HG03135 (cell line): ENCODE measurements at regions not wholly inside any gene's neighbourhood (a gene's known extent, or its start where the extent isn't known, plus 50 kb on each side); places are given as distances from the start of the nearest gene placed in this dataset.
"Not testable (repeated sequence)": the region's sequence is repeated elsewhere in the genome, so short reads cannot be mapped to it uniquely, and the experiment has no call there.

Experiments used
- ATAC-seq: cut with Tn5 transposase; IDR thresholded peaks from one replicate; pipeline ENCODE4 v1.9.1; 2021; ENCODE audit warnings: mild to moderate bottlenecking, moderate library complexity; ENCODE audit not compliant: unreplicated experiment

DNA sequence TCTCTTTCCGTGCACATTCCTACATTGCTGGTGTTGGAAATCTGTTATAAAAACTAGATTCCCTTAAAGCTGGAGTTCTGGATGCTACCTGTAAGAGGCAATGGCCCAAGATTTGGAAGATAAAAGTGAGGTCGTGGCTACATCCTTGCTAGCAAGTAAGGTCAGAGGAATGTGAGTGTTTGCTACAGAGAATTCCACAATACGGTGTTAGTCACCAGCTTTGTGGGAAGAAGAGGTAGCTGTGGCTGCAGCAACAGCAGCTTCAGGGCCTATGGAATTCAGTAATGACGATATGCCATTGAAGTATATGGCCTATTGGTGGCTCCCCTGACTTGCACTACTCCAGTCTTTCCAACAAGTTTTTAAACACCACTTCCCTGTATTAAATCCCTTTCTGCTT is 227.7 kb upstream of the TMEM260 start:
- ATAC-seq: no peak

- ATAC-seq: no peak
These were observed 226.6 kb upstream of the TMEM260 start for GRCh38 chr14:56352999-56353398.

- no peak for ATAC-seq
These were observed 222.2 kb upstream of the TMEM260 start for GRCh38 chr14:56357428-56357827.

GRCh38 chr14:56358275-56358674 is 221.3 kb upstream of the TMEM260 start:
- ATAC-seq: no peak

DNA sequence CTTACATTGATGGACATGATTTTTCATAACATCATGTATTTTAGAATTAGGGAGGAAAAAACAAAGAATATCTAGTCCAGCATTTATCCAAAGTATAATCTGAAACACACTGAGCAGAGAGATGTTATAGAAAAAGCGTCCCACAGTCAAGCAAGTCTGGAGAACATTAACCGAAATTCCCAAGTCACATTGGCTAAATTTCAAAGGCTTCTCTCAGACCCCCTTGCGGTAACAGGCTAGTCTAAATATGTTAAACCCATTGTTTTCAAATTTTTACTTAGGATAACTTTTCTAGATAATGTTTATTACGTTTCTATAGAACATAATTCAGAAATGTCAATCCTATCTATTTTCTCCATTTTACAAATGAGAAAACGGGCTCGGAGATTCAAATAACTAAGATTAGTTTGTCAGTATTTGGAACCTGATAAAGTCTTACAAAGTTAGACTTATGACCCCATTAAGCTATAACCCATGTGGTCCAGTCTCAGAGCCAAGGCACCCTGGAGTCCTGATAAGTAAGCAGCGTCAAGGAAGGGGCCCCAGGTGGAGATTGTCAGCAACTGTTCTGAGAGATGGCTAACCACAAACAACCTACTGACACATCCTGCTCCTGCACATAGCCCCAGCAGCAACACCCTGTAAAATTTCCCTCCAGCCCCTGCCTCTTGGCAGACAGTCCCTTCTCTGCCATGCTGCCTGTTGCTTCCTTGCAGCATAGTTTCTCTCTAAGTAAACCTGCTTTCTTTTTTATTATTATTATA is 220.6 kb upstream of the TMEM260 start:
- ATAC-seq: no peak

DNA sequence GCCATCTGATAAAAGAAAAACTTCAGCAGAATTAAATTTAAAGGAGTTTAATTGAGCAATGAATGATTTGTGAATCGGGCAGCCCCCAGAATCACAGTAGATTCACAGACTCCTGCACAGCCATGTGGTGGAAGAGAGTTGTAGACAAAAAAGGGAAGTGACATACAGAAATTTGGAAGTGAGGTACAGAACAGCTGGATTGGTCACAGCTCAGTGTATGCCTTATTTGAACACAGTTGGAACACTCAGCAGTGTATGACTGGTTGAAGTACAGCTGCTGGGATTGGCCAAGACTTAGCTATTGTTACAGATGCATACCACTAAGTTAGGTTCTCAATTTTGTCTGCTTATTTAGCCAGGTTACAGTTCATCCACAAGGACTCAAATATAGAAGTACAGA is 213.9 kb upstream of the TMEM260 start:
- ATAC-seq: not testable (repeated sequence)

DNA sequence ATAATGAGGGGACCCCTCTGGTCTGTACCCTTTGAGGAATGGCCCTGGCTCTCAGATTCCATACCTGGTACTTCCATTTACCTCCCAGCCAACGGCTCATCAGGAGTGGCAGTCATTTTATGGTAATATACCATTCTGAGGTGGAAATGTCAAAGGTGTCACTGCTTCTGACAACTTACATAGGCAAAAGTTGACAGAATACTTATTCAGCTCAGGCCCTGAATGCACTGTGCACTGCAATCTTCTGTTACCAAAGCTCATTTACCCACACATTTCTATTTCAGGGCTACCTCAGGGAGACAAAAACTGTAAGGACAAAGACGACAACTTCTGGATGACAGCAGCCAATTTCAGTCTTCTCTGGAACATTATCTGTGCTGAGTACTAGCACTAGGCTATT is 212.2 kb upstream of the TMEM260 start:
- no peak for ATAC-seq

- no peak for ATAC-seq
These were observed 207.9 kb upstream of the TMEM260 start for GRCh38 chr14:56371737-56372136.

DNA sequence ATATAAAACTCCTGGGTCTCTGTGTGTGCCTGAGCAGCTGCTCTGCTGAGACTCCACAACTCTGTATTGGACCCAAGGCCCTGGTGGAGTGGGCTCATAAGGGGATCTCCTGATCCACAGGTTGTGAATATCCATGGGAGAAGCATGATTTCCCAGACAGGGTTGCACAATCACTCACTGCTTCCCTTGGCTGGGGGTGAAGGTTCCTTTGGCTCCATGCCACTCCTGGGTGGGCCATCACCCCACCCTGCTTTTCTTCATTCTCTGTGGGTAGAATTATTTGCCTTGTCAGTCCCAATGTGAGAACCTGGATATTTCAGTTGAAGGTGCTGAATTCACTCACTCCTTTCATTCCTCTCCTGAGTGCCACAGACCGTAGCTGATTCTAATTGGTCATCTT is 205.2 kb upstream of the TMEM260 start:
- no peak for ATAC-seq

GRCh38 chr14:56378046-56378445 is 201.6 kb upstream of the TMEM260 start:
- no peak for ATAC-seq

DNA sequence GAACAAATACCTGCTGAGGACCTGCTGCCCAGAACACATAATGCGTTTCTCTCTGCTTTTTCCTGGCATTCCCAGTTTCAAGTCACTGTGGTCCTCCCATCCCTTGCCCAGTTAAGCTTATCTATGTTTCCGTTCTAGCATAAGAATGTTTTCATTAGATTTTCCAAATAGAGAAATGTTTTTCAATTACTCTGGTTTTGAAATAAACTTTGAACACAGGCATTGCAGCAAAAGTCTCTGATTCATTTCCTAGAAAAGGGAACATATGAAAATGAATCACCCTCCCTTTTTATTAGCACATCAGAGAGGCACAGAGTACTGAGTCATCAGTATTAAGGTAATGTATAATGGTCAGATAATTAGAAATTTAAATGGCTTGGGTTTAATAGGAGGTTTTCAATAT is 201.1 kb upstream of the TMEM260 start:
- no peak for ATAC-seq

DNA sequence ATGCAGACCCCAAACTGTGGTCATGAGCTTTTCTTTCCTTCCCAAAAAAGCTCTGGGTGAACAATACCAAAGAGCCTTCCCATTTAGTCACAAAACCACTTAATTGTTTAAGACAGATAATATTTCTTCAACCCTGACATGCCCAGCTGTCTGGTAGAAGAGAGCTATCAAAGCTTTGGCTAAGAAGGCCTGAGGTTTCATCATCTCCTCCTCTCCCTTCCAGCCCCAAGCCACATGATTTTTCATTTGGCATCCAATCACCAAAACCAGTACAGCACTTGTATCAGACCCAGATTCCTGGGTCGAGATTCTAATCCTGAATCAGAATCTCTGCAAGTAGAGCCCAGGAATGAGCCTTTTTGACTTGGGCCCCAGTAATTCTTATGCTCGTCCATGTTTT is 199.6 kb upstream of the TMEM260 start:
- ATAC-seq: no peak

- ATAC-seq: no peak
These were observed 193.6 kb upstream of the TMEM260 start for GRCh38 chr14:56386024-56386423.

GRCh38 chr14:56390859-56391258 is 188.7 kb upstream of the TMEM260 start:
- no peak for ATAC-seq

DNA sequence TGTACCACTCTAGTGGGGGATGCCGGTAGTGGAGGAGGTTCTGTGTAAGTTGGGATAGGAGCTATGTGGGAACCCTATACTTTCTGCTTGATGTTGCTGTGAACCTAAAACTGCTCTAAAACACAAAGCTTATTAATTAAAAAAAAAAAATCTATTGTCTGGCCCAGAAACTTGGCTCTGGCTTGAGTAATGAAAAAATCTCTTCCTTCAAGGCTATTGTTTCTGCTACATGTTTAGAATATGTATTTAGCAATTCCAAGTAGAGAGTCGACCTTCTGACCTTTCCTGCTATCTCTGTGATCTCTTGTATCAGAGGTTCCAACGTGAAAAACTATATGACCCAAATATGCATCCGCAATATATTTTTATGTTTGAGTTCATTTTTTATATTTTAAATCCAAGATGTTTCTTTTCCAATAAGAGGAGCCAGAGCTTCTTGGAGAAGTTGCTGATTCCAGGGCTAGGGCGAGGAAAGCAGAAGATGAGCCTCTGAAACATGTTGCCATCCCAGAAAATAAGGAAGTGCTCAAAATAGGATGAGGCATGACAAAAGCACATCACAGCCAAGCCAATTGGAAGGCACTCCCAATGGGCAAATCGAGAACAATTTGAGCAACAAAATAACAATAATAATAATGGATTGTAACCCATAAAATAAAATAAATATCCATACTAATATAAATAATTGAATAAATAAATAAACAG is 184.6 kb upstream of the TMEM260 start:
- ATAC-seq: no peak

- ATAC-seq: no peak
These were observed 179.3 kb upstream of the TMEM260 start for GRCh38 chr14:56400109-56400825.

GRCh38 chr14:56412468-56413434 is 166.8 kb upstream of the TMEM260 start:
- ATAC-seq: no peak

- ATAC-seq: no peak
These were observed 165.9 kb upstream of the TMEM260 start for GRCh38 chr14:56413721-56414120.

DNA sequence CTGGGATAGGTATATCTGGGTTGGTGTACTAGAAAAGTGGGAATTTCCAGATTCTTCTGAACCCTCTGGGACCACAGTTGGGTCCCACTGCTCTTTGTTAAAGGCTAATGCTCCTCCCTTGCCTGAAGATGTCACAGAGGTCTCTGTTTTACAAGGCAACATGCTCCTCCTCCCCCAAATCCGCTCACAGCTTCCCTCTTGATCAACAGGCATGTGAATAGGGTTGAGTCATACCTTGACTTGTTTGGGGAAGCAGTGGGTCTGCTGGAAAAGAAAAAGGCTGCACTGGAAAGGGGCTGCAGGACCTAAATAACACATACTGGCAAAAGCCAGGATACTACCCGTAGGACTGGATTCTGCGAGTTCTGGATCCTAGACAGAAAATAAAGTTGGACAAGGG is 165.4 kb upstream of the TMEM260 start:
- no peak for ATAC-seq

GRCh38 chr14:56416213-56416612 is 163.4 kb upstream of the TMEM260 start:
- ATAC-seq: no peak

DNA sequence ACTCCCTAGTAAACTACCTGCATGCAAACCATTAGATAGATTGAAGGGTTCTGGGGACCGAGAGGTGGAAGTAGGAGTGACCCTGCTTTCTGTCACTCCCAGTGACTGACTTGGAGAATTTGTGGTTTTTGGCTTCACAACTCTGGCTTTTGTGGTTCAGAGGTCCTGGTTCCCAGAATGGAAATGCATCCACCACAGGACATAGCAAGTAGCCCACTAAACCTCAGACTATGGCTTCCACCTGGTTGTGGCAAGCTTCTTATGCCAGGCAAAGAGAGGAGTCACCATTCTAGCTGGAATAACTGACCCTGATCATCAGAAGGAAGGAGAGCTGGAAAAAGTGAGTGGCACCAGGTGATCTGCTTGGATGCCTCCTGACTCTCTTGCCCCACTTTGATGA is 162.4 kb upstream of the TMEM260 start:
- no peak for ATAC-seq
